IPS-15b (cell line): ENCODE measurements at regions not wholly inside any gene's neighbourhood (a gene's known extent, or its start where the extent isn't known, plus 50 kb on each side); places are given as distances from the start of the nearest gene placed in this dataset.

Experiments
- H3K27me3 ChIP-seq: one replicate; pipeline ENCODE4 v1.6.1; 2013; ENCODE audit warnings: low read length; ENCODE audit not compliant: control insufficient read depth, insufficient read depth
- H3K36me3 ChIP-seq: one replicate; pipeline ENCODE4 v1.6.1; 2013; ENCODE audit warnings: low read length; ENCODE audit not compliant: control insufficient read depth, insufficient read depth
- H3K4me1 ChIP-seq: one replicate; pipeline ENCODE4 v1.6.1; 2013; ENCODE audit warnings: mild to moderate bottlenecking, low read length; ENCODE audit not compliant: control insufficient read depth, insufficient read depth
- H3K4me3 ChIP-seq: one replicate; pipeline ENCODE4 v1.5.1; 2013; ENCODE audit warnings: low read depth, low read length
- H3K9ac ChIP-seq: one replicate; pipeline ENCODE4 v1.6.1; 2013; ENCODE audit warnings: low read depth, mild to moderate bottlenecking, low read length
- H3K9me3 ChIP-seq: one replicate; pipeline ENCODE4 v1.6.1; 2013; ENCODE audit warnings: mild to moderate bottlenecking, low read length; ENCODE audit not compliant: control insufficient read depth, insufficient read depth

DNA sequence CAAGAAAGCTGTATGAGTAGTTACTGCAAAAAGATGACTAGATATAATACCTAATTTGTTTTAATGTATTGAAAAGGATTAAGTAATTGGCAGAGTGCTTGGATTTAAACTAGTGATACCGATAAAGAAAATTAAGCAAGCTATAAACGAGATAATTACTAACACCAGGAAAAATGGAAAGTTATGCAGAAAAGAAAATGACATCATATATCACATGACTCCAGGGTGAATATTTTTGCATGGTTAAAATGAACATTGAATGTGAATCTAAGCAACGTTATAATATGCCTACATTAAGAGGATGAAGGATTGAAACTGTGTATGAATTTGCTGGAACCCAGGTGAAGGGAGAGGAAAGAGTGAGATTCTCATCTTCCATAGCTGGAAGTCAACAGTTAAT lies 644.4 kb downstream of the ADGRL2 start:
- no peaks in the 10 kb centered on the region for H3K9me3 ChIP-seq
- H3K36me3 ChIP-seq: no peaks in the 10 kb centered on the region

DNA sequence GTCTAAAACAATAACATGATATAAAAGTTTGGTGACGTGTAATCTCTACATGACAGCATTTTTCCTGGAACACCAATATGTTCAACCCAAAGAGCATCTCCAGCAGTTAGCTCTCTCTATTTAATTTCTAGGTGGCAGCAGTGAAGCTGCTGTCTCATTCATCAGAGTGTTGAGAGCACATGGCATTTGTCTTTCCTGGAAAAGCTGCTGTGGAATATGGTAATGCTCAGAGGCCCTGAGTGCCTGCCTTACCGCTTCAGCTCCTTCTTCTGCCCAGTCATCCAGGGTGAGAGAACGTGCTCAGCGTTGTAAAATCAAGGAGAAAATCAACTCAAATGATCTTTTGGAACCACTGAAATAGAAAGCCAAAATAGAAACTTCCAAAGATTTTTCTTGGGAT lies 640.7 kb downstream of the ADGRL2 start:
- Histone ChIP-seq H3K27me3 (no peaks in the 10 kb centered on the region), H3K4me1 (no peaks in the 10 kb centered on the region), H3K4me3 (no peak overlapping the region), H3K9me3 (no peaks in the 10 kb centered on the region), H3K36me3 (no peaks in the 10 kb centered on the region), H3K9ac (no peak overlapping the region)

More for the DNA sequence above, 644.4 kb downstream of the ADGRL2 start:
- Histone ChIP-seq H3K4me1 (no peaks in the 10 kb centered on the region), H3K27me3 (no peaks in the 10 kb centered on the region), H3K9ac (no peak overlapping the region), H3K4me3 (no peak overlapping the region)

DNA sequence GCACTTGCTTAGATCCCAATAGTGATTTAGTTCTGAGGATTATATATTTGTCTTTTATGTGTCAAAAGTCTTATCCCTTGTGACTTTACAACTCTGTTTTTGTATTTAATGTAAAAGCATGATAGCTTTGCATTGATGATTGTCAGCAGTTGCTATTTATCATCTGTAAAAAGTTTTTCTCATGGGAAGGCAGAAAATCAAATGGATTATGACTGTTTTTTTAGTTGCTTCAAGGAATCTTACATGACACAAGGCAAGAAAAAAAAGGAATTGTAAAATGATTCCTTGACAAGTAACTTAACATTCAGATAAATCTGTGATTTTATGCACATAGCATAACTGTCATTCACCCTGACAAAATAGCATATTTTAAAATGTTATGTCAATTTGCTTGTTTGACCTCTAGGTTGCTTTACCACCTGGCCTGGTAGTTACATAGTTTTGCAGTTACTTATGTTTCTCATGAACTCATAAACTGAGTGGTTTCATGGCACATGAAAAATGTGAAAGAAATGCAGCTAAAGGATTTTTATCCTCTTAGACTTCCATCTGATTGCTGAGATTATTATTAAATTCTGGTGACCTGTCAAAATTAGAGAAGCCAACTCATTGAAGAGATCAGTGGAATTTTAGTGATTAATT lies 622.6 kb downstream of the ADGRL2 start:
- Histone ChIP-seq H3K27me3 (no peaks in the 10 kb centered on the region), H3K36me3 (no peaks in the 10 kb centered on the region), H3K9me3 (no peaks in the 10 kb centered on the region), H3K4me3 (no peak overlapping the region), H3K9ac (no peak overlapping the region), H3K4me1 (no peaks in the 10 kb centered on the region)

DNA sequence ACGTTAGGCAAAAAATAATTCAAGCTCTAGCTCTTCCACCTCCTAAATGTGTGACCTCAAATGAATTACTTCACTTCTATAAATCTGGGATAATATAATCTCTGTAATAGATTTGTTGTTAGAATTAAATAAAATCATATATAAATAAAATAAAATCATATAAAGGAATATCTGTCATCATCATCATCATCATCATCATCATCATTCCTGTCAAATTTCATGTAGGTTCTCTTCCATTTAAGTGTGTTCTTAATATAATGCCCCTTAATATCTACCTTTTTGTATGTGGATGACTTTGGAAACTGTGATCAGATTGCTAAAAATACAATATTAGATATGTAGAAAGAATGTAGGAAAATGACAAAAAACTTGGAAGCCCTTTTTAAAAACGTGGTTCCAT lies 621.0 kb downstream of the ADGRL2 start:
- no peak overlapping the region for H3K9ac ChIP-seq
- no peaks in the 10 kb centered on the region for H3K9me3 ChIP-seq
- H3K4me3 ChIP-seq: no peak overlapping the region

DNA sequence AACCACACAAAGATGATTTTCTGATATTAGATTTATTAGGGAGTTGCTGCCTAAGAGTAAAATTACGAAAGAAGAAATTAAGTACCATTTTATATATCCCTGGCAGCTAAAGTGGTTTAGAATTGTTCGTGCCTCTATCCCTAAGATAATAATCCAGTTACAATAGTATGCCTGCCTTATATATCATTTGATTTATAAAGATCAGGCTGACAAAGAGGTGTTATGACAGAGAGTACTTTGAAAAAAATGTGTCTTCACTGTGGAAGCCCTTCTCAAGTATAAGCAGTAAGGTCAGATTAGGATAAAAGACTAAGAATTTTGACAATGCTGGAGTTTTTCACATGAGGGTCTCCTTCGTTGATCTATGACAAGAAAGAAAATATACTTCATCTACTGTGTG lies 619.9 kb downstream of the ADGRL2 start:
- H3K36me3 ChIP-seq: no peaks in the 10 kb centered on the region
- no peaks in the 10 kb centered on the region for H3K4me1 ChIP-seq
- H3K27me3 ChIP-seq: no peaks in the 10 kb centered on the region
- no peaks in the 10 kb centered on the region for H3K9me3 ChIP-seq
- H3K9ac ChIP-seq: no peak overlapping the region
- H3K4me3 ChIP-seq: no peak overlapping the region

More for the DNA sequence above, 621.0 kb downstream of the ADGRL2 start:
- H3K36me3 ChIP-seq: no peaks in the 10 kb centered on the region
- H3K4me1 ChIP-seq: no peaks in the 10 kb centered on the region
- no peaks in the 10 kb centered on the region for H3K27me3 ChIP-seq

DNA sequence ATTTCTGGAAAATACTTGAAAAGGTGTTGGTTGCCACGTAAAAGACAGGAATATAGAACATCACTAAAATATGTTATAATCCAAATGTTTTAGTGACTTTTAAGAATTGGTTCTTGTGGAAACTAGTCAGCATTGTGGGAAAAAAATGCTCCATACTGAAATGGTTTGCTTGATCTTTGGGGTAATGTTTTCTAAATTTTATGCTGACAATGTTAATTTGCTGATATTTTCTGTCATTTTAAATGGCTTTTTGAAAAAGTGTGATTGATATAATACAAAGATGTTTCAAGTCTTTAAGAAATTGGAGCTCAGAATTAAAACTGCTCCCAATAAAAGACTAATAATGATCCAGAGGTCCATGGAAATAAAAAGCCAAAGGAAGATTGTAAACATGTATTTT lies 610.9 kb downstream of the ADGRL2 start:
- Histone ChIP-seq H3K27me3 (no peaks in the 10 kb centered on the region), H3K9me3 (no peaks in the 10 kb centered on the region), H3K4me3 (no peak overlapping the region), H3K9ac (no peak overlapping the region), H3K36me3 (no peaks in the 10 kb centered on the region), H3K4me1 (no peaks in the 10 kb centered on the region)

DNA sequence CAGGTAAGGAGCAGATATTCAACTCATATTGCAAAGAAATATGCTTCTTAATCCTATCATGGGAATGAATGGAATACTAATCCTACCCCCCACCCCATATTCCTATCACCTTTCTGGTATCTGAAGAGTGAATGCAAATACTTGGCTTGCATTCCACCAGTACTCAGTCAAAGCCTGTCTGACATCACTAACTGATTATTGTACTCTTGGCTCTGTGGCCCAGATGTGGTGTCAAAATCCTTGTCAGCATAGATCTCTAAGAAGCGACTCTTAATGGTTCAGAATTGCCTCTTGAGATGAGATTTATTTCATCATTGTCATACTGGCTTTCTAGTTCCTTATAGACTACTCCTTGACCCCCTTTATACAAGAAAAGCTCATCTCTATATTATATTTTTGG lies 604.6 kb downstream of the ADGRL2 start:
- Histone ChIP-seq H3K9me3 (no peaks in the 10 kb centered on the region), H3K36me3 (no peaks in the 10 kb centered on the region), H3K4me3 (no peak overlapping the region), H3K9ac (no peak overlapping the region), H3K4me1 (no peaks in the 10 kb centered on the region), H3K27me3 (no peaks in the 10 kb centered on the region)

DNA sequence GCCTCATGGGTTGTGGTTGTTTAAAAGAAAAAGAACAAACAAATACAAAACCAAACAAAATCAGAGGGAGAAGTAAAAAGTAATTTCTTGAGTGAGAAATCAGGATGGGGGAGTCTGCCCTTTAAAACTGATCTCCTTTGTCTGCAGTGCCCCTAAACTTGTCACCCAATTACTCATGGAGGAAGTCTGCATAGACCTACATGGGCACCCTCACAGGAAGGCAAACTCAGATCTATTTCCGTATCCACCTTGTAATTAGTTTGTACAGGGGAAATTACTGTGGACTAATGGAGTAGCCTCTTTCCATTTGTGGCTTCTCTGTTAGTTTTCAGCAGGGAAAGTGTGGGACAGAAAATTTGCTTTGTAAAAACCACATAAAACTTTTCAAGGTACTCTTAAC lies 600.4 kb downstream of the ADGRL2 start:
- Histone ChIP-seq H3K9me3 (no peaks in the 10 kb centered on the region), H3K9ac (no peak overlapping the region), H3K36me3 (no peaks in the 10 kb centered on the region), H3K4me1 (no peaks in the 10 kb centered on the region), H3K4me3 (no peak overlapping the region), H3K27me3 (no peaks in the 10 kb centered on the region)

DNA sequence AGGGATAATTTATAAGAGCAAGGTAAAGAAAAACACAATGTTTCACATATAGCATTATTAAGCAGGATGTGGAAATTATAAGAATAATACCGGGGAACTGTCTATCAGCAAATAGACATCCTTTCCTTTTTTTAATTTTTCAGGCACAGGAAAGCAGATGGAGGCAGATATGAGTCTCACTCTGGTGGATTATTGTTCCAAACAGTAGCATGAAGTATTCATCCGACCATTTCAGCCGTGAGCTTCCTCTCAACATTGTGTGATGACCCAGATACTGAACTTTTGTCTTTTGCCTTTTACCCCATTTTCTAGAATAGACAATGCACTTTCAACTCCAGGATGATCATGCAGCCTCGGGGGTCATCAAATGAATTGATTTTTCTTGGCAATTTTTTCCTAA lies 599.8 kb downstream of the ADGRL2 start:
- Histone ChIP-seq H3K4me1 (no peaks in the 10 kb centered on the region), H3K36me3 (no peaks in the 10 kb centered on the region), H3K9ac (no peak overlapping the region), H3K4me3 (no peak overlapping the region), H3K27me3 (no peaks in the 10 kb centered on the region), H3K9me3 (no peaks in the 10 kb centered on the region)

DNA sequence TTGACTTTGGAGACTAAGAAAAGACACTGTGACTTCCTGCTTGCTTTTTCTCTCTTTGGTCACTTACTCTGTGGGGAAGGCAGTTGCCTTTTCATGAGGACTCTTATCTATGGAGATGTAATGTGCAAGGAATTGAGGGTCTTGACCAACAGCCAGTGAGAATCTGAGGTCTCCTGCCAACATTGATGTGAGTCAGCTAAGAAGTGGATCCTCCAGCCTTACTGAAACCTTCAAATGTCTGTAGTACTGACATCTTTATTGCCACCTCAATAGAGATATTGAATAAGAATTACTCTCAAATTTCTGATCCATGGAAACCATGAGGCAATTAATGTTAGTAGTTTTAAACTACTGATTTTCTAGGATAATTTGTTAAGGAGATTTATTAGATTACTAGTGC lies 598.4 kb downstream of the ADGRL2 start:
- no peaks in the 10 kb centered on the region for H3K36me3 ChIP-seq

DNA sequence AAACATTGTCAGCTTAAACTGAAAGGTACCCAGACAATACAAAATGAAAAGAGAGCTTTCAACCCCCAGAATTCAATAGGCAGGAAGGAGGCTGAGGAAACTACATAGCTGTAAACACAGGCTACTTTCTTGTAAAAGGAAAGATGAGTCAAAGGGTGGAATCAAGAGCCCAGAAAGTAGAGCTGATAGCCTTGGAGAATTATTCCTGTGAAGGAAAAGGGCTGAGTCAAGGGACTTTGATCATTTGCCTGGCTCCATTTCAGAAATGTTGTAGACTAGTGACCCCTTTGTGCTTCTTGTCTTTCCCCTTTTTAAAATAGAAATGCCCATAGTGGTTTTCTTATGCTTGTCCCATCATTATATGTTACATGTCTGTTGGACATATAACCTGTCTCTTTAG lies 597.6 kb downstream of the ADGRL2 start:
- H3K27me3 ChIP-seq: no peaks in the 10 kb centered on the region
- H3K4me1 ChIP-seq: no peaks in the 10 kb centered on the region
- no peaks in the 10 kb centered on the region for H3K9me3 ChIP-seq
- H3K4me3 ChIP-seq: no peak overlapping the region
- no peaks in the 10 kb centered on the region for H3K36me3 ChIP-seq
- no peak overlapping the region for H3K9ac ChIP-seq

More for the DNA sequence above, 598.4 kb downstream of the ADGRL2 start:
- no peaks in the 10 kb centered on the region for H3K9me3 ChIP-seq
- H3K4me3 ChIP-seq: no peak overlapping the region
- H3K27me3 ChIP-seq: no peaks in the 10 kb centered on the region
- H3K9ac ChIP-seq: no peak overlapping the region
- H3K4me1 ChIP-seq: no peaks in the 10 kb centered on the region

DNA sequence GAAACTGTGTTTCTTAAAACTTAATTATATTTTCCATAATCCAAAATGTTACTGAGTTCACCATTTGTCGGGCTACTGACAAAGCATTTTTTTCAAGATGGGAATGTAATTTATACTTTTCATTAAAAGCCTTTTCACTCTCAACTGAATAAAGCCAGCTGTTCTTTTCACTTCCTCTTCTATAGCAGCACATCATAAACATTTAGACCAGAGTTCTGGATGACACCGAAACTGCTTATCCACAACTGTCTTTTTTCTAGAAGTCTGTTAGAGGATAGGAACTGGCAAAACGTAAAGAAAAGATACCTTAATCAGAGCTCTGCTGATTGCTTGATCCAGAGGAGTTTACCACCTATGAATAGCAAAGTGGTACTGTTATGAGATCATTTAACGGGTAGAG lies 594.7 kb downstream of the ADGRL2 start:
- H3K9me3 ChIP-seq: no peaks in the 10 kb centered on the region
- H3K9ac ChIP-seq: no peak overlapping the region
- no peaks in the 10 kb centered on the region for H3K36me3 ChIP-seq
- H3K4me3 ChIP-seq: no peak overlapping the region
- H3K4me1 ChIP-seq: no peaks in the 10 kb centered on the region
- H3K27me3 ChIP-seq: no peaks in the 10 kb centered on the region
